KMS-11 (cell line): ENCODE measurements at regions not wholly inside any gene's neighbourhood (a gene's known extent, or its start where the extent isn't known, plus 50 kb on each side); places are given as distances from the start of the nearest gene placed in this dataset.

ENCODE experiments used
- H2AFZ ChIP-seq: fragments of 200-600 bp; sonication (generic); 2 replicates; pipeline ENCODE4 v1.6.1; 2016; ENCODE audit warnings: antibody characterized with exemption, mixed run types, low read depth
- H3K27ac ChIP-seq: fragments of 200-600 bp; sonication (generic); 2 replicates; pipeline ENCODE4 v1.6.1; 2016; ENCODE audit warnings: mild to moderate bottlenecking, mixed run types
- H3K27me3 ChIP-seq: fragments of 200-600 bp; sonication (generic); 2 replicates; pipeline ENCODE4 v1.6.1; 2017; ENCODE audit warnings: mild to moderate bottlenecking, low read depth, mixed run types, moderate library complexity; ENCODE audit not compliant: insufficient read depth
- H3K36me3 ChIP-seq: fragments of 200-600 bp; sonication (generic); 2 replicates; pipeline ENCODE4 v1.6.1; 2017; ENCODE audit warnings: mild to moderate bottlenecking, mixed run types; ENCODE audit not compliant: insufficient read depth
- H3K4me1 ChIP-seq: fragments of 200-600 bp; sonication (generic); 2 replicates; pipeline ENCODE4 v1.6.1; 2016; ENCODE audit warnings: mild to moderate bottlenecking, low read depth, mixed run types; ENCODE audit not compliant: poor library complexity, severe bottlenecking
- H3K4me2 ChIP-seq: fragments of 200-600 bp; sonication (generic); 2 replicates; pipeline ENCODE4 v1.7.0; 2016; ENCODE audit warnings: mild to moderate bottlenecking, mixed run types
- H3K4me3 ChIP-seq: fragments of 200-600 bp; sonication (generic); IDR thresholded peaks from 2 replicates; pipeline ENCODE4 v1.6.1; 2017; ENCODE audit warnings: low read depth, low read length, mixed read lengths; ENCODE audit not compliant: insufficient read depth
- H3K79me2 ChIP-seq: fragments of 200-600 bp; sonication (generic); 2 replicates; pipeline ENCODE4 v1.6.1; 2016; ENCODE audit warnings: low read depth, mixed run types; ENCODE audit not compliant: insufficient read depth
- H3K9ac ChIP-seq: fragments of 200-600 bp; sonication (generic); 2 replicates; pipeline ENCODE4 v1.6.1; 2016; ENCODE audit warnings: mild to moderate bottlenecking, mixed run types
- H4K20me1 ChIP-seq: fragments of 200-600 bp; sonication (generic); 2 replicates; pipeline ENCODE4 v1.6.1; 2016; ENCODE audit warnings: mild to moderate bottlenecking, mixed run types; ENCODE audit not compliant: insufficient read depth
- CTCF ChIP-seq: fragments of 200-600 bp; sonication (generic); conservative IDR thresholded peaks from 2 replicates; pipeline ENCODE4 v1.6.1; 2017; ENCODE audit warnings: low read depth, mild to moderate bottlenecking, antibody characterized with exemption, low read length, moderate library complexity, mixed read lengths

DNA sequence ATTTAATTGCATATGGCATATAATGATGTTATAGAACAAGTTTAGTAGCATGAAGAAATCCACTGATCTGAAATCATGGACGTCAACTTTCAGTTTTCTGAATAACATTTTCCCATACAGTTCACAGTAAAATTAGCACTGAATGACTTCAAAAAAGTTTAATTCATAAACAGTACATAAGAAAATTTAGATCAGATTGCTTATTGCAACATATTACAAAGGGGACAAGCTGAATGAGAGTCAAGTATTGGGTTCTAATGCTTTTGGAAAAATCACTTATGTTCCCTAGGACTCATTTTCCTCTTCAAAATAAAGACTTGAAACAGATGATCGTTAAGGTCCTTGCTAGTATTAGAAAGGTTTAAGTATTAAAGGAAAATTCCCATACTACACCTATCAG, 898.3 kb upstream of the INTU start:
- Histone ChIP-seq H4K20me1 (no peaks in the 10 kb centered on the region), H3K4me3 (no peak overlapping the region), H3K4me2 (no peak overlapping the region), H3K27me3 (no peaks in the 10 kb centered on the region), H3K27ac (no peak overlapping the region), H3K79me2 (no peaks in the 10 kb centered on the region), H3K4me1 (peaks cover 14% of the 10 kb centered on the region), H3K36me3 (no peaks in the 10 kb centered on the region), H2AFZ (no peak overlapping the region), H3K9ac (no peak overlapping the region)
- no peak for TF ChIP-seq CTCF

GRCh38 chr4:126735294-126736132, 897.2 kb upstream of the INTU start:
- Histone ChIP-seq H4K20me1 (no peaks in the 10 kb centered on the region), H3K27ac (no peak overlapping the region), H3K79me2 (no peaks in the 10 kb centered on the region), H3K9ac (no peak overlapping the region), H3K36me3 (no peaks in the 10 kb centered on the region), H2AFZ (no peak overlapping the region), H3K4me1 (peaks cover 22% of the 10 kb centered on the region), H3K4me3 (no peak overlapping the region), H3K4me2 (no peak overlapping the region), H3K27me3 (no peaks in the 10 kb centered on the region)
- no peak for TF ChIP-seq CTCF

- Histone ChIP-seq H2AFZ (no peak overlapping the region), H3K4me2 (no peak overlapping the region), H3K36me3 (no peaks in the 10 kb centered on the region), H3K4me1 (peaks cover 29% of the 10 kb centered on the region), H3K4me3 (no peak overlapping the region), H3K9ac (no peak overlapping the region), H4K20me1 (no peaks in the 10 kb centered on the region), H3K27me3 (no peaks in the 10 kb centered on the region), H3K27ac (no peak overlapping the region), H3K79me2 (no peaks in the 10 kb centered on the region)
- no peak for TF ChIP-seq CTCF
These were observed 896.6 kb upstream of the INTU start for GRCh38 chr4:126736133-126736518.

DNA sequence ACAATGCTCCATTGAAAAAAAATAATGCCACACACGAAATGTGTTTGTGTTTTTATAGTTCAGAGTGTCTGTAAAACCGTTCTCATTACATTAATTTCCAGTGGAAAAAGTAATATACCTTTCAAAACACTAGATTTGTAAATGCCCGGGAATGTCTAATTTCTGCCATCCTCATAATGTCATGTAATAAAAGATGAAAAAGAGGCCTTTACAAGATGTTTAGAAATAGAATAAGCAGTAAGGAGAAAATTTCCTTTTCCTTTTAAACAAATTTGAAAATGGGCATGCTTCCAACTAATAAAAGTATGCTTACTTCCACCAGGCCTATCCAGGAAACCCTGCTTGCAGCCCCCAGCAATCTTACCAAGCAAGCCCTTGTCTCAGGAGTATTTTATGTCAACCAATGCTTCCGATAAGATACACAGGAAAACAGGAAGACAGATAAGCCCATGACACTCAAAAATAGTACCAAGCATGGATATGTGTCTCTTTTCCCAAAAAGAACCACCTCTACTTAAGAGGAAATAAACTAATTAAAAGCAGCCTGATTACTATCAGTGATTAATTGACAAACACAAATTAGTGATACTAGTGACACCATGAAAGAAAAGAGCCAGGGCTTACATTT, 894.7 kb upstream of the INTU start:
- Histone ChIP-seq H4K20me1 (no peaks in the 10 kb centered on the region), H3K4me2 (no peak overlapping the region), H3K9ac (no peak overlapping the region), H3K79me2 (no peaks in the 10 kb centered on the region), H3K27ac (no peak overlapping the region), H3K36me3 (no peaks in the 10 kb centered on the region), H3K4me1 (peaks cover 40% of the 10 kb centered on the region), H3K4me3 (no peak overlapping the region), H2AFZ (no peak overlapping the region), H3K27me3 (no peaks in the 10 kb centered on the region)
- no peak for TF ChIP-seq CTCF
